NCI-H1092 (cell line): ENCODE measurements at regions not wholly inside any gene's neighbourhood (a gene's known extent, or its start where the extent isn't known, plus 50 kb on each side); places are given as distances from the start of the nearest gene placed in this dataset.

Source experiments
- DNase-seq: peaks from one replicate; lab custom pipeline; 2025; lab: John Stamatoyannopoulos, UW

DNA sequence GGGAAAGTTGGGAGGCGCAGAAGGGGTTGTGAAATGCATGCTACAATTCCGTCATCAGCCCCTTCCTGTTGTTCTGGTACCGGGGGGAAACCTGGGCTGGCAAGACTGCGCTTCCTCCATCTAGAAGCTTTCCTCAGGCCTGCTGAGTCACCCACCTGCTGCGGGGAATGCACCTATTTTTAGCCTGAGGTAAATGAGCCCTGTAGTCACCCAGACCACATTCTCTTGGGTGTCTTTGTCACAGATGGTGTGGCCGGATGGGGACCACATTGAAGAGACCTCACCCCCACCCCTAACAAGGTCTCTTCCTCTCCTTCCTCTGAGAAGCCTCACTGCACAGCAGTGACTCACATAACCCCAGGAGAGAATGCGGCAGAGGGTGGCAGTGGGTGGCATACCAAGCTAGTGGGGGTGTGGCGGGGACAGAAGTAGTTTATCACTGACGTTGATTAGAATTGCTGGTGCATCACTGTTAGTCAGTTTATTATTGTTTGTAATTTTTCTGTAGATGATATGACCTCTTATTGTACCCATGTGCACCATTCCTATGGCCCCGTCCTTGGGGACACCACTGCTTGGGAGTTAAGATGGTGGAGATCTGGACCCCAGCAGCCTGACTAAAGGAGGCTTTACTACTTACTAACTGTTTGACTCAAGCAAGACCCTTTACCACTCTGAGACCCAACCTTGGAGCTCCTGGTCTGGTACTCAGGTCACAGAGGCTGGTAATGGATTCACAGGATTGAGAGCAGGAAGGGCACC is 83.0 kb upstream of the DUSP5 start:
- DNase-seq, result no peak

DNA sequence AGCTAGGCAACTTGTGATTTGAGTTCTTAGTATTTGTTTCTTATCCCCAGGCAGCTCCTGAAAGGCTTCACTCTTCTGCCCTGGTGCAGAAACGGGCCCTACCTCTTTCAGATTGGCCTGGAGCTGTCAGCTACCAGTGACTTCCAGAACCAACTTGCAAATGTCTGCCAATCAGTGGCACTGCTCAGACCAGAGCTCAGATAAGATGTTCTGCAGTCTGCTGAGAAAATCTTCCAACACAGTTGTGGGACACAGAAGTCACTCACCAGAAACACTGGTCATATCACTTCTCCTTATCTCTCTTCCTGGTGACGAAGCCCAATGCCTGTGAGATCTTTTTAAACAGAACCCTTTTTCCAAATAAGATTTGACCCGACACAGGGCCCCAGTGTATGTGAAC is 81.9 kb upstream of the DUSP5 start:
- no peak for DNase-seq

DNA sequence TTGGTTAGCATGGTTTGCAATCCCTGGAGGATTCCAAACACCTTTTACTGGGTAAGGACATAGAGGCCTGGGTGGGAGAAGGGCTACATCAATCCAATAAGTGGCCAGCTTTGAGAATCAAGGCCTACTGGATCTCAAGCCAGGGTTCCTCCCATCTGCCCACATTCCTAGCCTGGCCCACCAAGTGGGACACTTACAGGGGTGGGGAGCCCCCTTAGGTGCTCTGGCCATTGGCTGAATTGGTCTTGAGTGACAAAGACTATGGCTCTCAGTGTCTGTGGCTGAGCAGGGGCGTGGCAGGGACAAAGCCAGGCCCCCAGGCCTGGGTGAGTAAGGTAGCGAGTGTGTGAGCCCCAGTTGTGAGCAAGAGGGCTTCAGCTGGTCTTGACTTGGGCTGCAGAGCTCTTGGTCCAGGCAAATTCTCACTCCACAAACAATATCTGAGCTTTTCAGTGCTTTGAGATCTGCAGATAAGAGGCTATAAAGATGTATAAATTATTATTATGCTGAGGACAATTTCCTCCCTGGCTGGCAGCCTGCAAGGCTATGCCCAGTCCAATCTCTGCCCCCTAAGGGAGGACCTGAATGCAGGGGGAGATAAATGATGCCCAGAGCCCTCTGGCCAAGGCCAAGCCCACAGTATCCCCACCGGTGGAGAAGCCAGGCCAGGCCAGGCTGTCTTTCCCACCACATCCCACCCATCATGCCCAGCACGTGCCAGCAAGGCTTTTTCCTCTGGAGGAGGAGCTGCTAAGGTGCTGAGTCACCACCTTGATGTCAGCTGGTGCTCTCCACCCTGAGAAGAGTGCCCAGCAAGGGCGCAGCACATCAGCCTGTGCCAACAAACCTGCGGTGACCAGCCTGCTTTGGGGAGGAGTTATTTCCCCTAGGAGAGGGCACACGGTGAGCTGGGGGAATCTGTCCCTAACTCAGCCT is 80.7 kb upstream of the DUSP5 start:
- DNase-seq, result no peak

DNA sequence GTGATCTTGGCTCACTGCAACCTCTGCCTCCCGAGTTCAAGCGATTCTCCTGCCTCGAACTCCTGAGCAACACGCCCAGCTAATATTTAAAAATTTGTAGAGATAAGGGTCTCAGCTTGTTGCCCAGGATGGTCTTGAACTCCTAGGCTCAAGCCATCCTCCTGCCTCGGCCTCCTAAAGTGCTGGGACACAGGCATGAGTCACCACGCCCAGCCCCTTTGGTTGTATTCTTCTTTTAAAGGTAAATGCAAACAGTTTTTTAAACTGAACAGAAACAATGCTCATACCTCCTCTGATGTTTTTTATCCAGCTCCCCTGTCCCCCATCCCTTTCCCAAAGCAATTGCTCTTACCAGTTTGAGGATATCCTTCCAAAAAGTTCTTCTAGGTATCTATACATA is 79.5 kb upstream of the DUSP5 start:
- DNase-seq, result no peak

DNA sequence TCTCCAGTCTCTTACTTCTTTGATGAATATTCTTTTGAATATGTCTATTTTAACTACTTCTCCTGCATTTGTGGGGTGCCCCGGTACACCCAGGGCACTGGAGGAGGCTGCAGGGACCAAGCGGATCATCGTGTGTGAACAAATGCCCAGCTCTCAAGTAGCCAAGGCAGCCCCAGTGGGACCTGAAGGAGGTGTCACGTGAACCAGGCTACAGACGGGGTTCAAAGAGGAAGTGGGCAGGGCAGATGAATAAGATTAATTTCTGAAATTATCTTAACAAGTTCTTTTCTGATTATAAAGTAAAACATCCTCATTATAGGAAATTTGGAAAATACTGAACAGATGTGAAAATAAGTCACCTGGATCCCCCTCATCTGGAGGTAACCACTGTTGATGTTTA is 78.4 kb upstream of the DUSP5 start:
- DNase-seq, result no peak

DNA sequence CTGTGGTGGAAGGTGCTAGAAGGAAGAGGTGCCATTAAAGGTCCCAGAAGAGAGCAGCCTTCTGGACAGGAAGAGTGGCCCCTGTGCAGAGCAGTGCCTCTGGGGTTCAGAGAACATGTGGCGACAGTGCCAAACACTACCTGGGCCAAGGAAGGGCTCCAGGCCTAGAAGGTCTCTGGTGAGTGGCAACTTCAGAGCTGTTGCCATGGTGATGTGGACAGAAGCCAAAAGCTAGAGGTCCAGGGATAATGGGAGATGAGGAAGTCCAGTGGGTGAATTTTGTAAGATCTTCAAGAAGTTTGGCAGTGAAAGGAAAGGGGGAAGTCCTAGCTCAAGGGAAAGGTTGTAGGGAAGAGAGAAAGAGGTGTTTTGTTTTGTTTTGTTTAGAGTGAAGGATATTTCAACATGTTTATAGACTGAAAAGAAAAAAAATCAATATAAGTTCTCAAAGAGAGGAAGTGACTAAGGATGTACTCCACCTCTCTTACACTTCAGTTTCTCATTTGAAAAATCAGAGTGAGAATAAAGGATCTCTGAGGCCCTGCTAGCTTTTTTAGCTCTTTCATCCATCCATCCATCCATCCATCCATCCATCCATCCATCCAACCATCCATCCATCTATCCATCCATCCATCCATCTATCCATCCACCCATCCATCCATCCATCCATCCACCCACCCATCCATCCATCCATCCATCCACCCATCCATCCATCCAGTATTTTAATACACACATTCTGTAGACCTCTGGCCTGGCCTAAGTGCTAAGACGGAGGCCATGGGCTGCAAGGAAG is 77.1 kb upstream of the DUSP5 start:
- DNase-seq, result peak; percentile 2

DNA sequence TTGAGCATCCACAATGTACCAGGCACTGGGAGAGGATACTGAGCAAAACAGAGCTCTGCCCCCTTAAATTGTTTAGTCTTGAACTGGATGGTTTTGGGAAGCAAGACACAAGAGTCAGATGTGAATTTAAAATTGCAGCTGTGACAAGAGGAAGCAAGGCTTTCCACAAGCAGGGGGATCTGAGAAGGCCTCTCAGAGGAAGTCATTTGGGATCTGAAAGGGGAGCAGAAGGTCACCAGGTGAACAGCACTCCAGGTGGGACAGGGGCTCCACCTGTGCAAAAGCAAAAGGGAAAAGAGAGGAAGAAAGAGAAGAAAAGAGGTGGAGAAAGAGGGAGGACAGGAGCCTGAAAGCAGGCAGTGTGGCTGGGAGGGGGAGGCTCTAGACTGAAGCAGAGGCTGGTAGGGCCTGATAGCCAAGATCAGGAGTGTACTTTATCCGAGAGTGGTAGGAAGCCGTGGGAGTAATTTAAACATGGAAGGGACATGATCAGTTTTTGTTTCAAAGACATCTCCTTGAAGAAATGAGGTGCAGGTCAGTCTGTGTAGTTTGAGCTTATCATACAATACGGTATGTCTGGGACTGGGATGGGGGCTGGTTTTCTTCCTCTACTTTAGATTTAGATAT is 76.1 kb upstream of the DUSP5 start:
- DNase-seq, result no peak

DNA sequence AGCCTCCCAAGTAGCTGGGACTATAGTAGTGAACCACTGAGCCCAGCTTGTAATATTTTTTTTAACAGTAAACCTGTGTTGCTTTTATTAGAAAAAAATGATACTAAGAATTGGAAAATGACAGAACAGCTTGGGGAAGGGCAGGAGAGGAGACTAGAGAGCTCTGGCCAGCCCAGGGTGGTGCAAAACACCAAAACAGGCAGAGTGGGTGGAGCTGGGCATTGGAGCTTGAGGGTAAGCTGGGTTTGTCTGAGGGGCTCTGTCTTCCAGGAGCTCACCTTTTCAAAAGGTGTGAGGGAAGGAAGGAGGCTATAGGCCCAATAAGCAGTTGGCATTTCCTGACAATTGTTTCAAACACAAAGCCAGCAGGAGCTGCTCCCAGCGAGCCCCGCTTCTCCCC is 75.2 kb upstream of the DUSP5 start:
- DNase-seq, result no peak

DNA sequence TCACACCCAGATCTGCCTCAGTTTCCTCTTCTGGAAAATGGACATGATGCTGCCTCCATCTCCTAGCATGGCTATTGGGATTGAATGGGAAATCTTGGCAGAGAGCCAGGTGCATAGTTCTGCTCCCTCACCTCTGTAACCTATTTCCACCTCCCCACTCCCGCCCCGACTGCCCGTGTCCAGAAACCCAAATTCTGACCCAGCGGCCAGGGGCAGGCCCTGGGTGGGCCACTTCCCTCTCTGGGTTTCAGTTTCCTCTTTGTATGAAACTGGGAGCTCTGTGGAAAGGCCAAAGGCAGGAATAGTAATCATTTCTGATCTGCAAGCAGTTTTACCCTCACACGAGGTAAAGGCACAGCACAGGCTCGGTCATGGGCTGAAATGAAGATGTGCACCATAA is 74.1 kb upstream of the DUSP5 start:
- DNase-seq, result no peak

DNA sequence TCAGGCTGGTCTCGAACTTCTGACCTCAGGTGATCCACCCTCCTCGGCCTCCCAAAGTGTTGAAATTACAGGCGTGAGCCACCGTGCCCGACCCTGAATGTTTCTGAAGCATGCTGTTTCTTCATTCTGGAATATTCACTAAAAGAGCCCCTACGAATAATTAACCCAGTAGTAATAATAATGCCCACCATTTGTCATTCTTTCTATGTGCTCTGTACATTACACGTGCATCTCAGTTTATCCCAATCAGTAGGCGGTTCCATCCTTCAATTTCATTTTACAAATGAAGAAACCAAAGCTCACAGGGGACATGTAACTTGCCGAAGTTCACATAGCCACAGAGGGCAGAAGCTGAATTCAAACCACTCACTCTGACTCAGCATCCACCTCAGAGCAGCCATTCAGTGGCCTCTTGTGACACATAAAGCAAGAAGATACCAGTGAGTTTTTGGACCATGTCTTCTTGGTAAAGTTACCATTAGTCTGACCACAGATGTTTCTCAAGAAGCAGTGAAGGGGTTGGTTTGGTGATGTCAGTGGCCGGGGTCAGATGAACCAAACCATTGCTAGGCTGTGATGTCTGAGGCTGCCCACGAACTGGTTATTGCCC is 71.9 kb upstream of the DUSP5 start:
- no peak for DNase-seq

DNA sequence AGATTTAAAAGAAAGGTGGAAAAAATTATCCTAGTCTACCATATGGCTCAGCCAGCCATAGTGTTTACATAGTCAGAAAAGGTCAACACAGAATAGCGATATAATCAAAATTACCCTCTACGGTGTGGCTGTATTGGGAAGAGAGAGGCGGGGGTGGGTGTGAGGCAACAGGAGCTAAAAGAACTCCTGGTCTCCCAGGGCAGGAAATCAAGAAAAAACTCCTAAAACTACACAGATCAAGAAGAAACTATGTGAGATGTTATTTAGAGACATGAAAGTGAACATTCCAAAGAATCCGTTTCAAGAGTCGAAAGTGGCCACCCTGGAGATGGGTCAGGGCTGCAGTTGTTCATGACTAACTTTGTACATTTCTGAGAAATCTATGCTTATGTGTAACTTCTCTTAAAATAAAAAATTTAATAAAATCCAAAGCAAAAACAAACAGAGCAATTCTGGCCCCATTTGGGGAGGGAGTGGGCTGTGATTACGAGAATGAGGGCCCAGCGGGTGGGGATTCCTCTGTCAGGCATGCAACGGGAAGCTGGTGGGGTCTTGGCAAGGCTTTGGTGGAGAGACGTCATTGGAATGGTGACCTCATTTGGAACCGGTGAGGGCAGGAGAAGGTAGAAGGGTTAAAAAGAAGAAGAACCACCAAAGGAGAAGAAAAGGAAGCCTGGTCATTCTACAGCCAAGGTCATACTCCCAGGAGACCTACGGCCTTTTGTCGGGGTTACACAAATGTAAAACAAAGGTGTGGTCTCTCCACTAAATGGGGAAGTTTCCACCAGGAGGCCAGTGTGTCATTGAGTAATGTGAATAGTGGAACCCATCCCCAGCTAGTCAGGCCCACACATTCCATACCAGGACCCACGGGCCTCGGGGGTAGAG is 71.2 kb upstream of the DUSP5 start:
- DNase-seq, result no peak

DNA sequence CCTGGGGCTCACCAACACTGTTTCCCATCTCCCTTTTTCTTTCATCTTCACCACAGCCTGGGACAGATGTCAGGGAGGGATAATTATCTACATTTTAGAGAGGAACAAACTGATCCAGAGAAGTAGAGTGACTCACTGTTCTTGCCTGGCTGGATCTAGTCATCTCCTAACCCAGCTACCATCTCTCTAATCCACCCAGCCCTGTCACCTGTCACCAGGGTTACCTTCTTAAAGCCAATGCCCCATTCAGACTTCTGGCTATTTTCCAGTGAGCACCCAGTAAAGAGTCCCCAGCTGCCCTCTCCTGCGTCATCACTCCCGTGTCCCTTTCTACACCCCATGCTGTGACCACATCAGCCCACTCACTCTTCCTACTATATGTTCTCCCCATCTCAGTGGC is 68.4 kb upstream of the DUSP5 start:
- no peak for DNase-seq

DNA sequence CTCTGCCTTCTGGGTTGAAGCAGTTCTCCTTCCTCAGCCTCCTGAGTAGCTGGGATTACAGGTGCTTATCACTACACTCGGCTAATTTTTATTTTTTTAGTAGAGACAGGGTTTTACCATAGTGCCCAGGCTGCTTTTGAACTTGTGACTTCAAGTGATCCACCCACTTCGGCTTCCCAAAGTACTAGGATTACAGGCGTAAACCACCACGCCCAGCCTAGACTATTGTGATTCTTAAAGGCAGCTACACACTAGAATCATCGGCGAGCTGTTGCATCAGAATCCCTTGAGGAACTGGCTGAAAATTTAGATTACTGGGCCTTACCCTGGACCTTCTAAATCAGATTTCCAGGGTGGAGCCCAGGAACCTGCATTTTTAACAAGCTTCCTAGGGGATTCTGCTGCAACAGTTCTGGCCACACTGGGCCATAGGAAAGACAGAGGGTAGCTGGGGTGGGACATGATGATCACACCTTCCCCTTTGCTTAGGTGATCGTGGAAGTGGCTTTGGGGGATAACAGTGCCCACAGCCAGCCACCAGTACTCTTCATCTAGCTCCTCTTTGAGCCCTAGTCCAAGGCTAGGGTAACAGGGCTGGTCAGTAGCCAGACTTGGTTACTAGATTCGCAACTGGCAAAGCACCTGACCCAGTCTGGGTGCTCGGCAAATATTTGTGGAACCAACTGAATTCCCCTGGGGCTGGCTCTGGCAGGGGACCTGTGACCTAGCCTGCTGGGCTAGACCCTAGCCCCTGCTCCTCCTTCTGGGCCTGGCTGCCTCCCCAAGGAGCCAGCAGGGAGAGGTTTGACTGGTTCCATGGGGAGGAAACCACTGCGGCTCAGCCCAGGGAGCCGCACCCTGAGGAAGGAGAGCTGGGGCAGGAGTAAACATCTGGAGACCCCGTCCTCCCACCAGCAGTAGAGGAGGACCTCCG is 67.1 kb upstream of the DUSP5 start:
- no peak for DNase-seq

DNA sequence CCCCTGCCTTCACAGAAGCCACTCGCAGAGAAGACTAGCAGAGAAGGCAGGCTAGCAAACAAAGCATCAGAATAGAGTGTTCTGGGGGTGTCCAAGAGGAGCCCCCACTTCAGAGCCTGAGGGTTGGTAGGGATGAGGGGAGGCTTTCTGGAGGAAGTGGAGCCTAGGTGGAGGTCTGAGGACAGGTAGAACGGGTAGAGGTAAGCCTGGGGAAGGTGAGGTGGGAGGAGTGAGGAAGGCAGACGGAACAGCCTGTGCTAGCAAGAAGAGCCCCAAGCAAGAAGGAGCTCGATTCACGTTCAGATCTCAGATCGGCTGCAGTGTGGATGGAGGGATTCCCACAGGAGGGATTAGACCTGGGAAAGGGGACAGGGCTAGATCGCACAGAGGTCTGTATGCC is 66.0 kb upstream of the DUSP5 start:
- DNase-seq, result no peak

DNA sequence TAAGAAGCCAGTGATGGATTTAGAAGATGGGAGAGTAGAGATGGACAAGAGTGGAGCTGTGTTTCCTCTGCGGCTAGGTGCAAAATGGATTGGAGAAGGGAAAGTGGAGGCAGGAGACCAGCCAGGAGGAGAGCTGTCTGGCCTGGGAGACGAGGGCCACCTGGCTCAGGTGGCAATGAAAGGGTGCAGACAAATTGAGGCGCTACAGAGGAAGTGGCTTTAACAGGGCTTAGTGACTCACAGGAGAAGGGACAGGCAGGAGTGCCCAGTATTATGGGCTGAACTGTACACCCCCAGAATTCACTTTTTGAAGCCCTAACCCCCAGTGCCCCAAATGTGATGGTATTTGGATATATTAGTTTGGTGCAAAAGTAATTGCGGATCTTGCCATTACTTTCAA is 65.6 kb upstream of the DUSP5 start:
- no peak for DNase-seq

DNA sequence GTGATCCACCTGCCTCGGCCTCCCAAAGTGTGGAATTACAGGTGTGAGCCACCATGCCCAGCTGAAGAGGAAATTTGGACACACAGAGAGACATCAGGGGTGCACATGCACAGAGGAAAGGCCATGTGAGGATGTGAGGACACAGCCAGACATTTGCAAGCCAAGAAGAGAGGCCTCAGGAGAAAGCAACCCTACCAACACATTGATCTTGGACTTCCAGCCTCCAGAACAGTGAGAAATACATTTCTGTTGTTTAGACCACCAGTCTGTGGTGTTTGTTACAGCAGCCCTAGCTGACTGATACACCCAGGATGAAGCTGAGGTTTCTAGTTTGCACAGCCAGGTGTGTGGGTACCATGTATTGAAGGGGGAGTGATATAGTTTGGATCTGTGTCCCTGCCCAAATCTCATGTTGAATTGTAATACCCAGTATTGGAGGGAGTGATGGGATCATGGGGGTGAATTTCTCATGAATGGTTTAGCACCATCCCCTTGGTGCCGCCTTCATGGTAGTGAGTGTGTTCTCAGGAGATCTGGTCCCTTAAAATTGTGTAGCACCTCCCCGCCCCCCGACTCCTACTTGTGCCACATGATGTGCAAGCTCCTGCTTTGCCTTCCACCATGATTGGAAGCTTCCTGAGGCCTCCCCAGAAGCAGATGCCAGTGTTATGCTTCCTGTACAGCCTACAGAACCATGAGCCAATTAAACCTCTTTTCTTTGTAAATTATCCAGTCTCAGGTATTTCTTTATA is 64.7 kb upstream of the DUSP5 start:
- DNase-seq, result no peak

DNA sequence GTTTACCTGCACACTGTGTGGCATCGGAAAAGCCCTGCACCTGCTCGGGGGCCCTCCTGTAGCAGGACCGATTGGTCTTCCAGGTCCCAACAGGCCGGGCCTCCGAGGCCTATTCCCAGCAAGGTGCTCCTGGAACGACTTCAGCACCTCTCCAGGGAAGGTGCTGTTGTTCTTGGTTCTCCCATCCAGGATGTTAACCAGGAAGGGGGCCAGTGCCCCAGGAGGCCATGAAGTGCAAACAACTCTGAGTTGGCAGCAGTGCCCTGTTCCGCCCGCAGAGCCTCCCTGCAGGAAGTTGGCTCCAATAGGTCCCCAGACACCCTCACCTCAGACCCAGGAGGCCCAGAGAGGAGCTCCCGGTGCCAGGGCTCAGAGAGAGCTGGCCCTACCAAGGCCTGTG is 64.0 kb upstream of the DUSP5 start:
- DNase-seq, result no peak

DNA sequence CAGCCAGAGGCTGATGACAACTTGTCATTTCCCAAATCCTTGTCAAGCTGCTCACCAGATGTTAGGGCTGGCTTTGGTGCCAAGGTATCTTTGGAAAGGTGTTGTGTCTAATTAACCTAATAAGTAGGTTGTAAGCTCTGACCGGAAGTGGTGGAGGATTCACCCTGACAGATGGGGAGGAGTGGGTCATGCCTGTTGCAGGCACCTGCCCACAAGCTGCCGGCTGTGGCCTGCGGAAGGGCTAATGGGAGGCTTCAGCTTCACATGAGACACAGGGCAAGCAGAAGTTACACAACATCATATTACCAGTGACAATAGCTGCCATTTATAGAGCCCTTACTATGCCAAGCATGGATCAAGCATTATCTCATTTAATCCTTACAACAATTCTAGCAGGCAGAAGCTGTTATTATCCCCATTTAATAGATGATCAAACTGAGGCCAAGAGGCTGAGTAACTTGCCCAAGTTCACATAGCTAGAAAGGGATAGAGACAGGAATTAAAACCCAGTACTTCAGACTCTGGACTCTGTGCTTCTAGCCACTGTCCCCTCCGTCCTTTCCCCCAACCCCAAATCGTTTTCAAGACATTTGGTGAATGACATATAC is 63.1 kb upstream of the DUSP5 start:
- no peak for DNase-seq
